ENCODE measurements at regions not wholly inside any gene's neighbourhood (a gene's known extent, or its start where the extent isn't known, plus 50 kb on each side); places are given as distances from the start of the nearest gene placed in this dataset.

- TF ChIP-seq ZC3H4 (CRISPR knock-in tag; IDR thresholded peaks at IDR 0.05; ENCODE audit: borderline replicate concordance) (no peak), CTCF (CRISPR knock-in tag; IDR thresholded peaks at IDR 0.05) (no peak), TEF (CRISPR knock-in tag; IDR thresholded peaks at IDR 0.05) (no peak), POLR2A (IDR thresholded peaks at IDR 0.05; ENCODE audit: insufficient read depth in 1 of 2, low read depth in 2 of 2, low read length in 2 of 2) (no peak), TMF1 (CRISPR knock-in tag; IDR thresholded peaks at IDR 0.05; ENCODE audit: low read depth) (no peak), AKNA (CRISPR knock-in tag; IDR thresholded peaks at IDR 0.05; ENCODE audit: borderline replicate concordance) (no peak), ZNF280B (CRISPR knock-in tag; IDR thresholded peaks at IDR 0.05; ENCODE audit: borderline replicate concordance) (no peak), RCOR2 (CRISPR knock-in tag; IDR thresholded peaks at IDR 0.05) (no peak), ZNF704 (CRISPR knock-in tag; IDR thresholded peaks at IDR 0.05; ENCODE audit: borderline replicate concordance) (no peak), KDM4B (CRISPR knock-in tag; IDR thresholded peaks at IDR 0.05) (no peak), JARID2 (CRISPR knock-in tag; IDR thresholded peaks at IDR 0.05; ENCODE audit: insufficient replicate concordance) (no peak)
These were observed 613.8 kb upstream of the TECRL start for GRCh38 chr4:65023081-65023480.

All from HepG2 (cell line).